BJ (cell line): ENCODE measurements at regions not wholly inside any gene's neighbourhood (a gene's known extent, or its start where the extent isn't known, plus 50 kb on each side); places are given as distances from the start of the nearest gene placed in this dataset.
"Not testable (repeated sequence)": the region's sequence is repeated elsewhere in the genome, so short reads cannot be mapped to it uniquely, and the experiment has no call there.

Source experiments
- CTCF ChIA-PET: fragments of 350-600 bp; formaldehyde crosslinking; extraction: SDS; loops from one replicate; lab custom pipeline; 2021; ENCODE audit warnings: antibody characterized with exemption, inconsistent platforms; lab: Yijun Ruan, JAX
- POLR2A ChIA-PET: fragments of 300-600 bp; sonication (Branson Sonifier 250); formaldehyde crosslinking; extraction: SDS; loops from one replicate; lab custom pipeline; 2021; ENCODE audit warnings: antibody characterized with exemption; lab: Charles Lee
- DNase-seq: peaks from one replicate; pipeline ENCODE4 v3.0.0-alpha.2; 2011; ENCODE audit warnings: low read depth
- H3K27me3 ChIP-seq: 2 replicates; pipeline ENCODE4 v1.6.0; 2011; ENCODE audit warnings: low read length; ENCODE audit not compliant: control insufficient read depth, insufficient read depth
- H3K36me3 ChIP-seq: 2 replicates; pipeline ENCODE4 v1.5.1; 2011; ENCODE audit warnings: low read length; ENCODE audit not compliant: control insufficient read depth, insufficient read depth
- H3K4me3 ChIP-seq: 2 replicates; pipeline ENCODE4 v1.5.1; 2011; ENCODE audit warnings: low read depth, mild to moderate bottlenecking, control low read depth, low read length
- TF ChIP-seq, protein P1 (sequence below): IDR thresholded peaks from 2 replicates; pipeline ENCODE4 v1.5.1; 2011; ENCODE audit warnings: low read depth, mild to moderate bottlenecking, control low read depth, inconsistent platforms, low read length, moderate library complexity; ENCODE audit not compliant: insufficient read depth

DNA sequence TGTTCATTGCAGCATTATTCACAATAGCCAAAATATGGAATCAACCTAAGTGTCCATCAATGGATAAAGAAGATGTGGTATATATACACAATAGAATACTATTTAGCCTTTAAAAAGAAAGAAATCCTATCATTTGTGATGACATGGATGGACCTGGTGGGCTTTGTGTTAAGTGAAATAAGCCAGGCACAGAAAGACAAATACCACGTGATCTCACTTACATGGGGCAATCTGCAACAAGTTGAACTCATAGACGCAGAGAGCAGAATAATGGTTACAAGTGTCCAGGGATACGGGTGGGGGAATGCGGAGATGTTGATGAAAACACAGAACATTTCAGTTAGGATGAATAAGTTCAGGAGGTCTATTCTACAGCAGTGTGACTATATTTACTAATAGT, 66.4 kb upstream of the ALDH1B1 start:
- Histone ChIP-seq H3K27me3 (peaks cover 9% of the 10 kb centered on the region), H3K4me3 (no peak overlapping the region), H3K36me3 (no peaks in the 10 kb centered on the region)
- TF ChIP-seq, protein P1, sequence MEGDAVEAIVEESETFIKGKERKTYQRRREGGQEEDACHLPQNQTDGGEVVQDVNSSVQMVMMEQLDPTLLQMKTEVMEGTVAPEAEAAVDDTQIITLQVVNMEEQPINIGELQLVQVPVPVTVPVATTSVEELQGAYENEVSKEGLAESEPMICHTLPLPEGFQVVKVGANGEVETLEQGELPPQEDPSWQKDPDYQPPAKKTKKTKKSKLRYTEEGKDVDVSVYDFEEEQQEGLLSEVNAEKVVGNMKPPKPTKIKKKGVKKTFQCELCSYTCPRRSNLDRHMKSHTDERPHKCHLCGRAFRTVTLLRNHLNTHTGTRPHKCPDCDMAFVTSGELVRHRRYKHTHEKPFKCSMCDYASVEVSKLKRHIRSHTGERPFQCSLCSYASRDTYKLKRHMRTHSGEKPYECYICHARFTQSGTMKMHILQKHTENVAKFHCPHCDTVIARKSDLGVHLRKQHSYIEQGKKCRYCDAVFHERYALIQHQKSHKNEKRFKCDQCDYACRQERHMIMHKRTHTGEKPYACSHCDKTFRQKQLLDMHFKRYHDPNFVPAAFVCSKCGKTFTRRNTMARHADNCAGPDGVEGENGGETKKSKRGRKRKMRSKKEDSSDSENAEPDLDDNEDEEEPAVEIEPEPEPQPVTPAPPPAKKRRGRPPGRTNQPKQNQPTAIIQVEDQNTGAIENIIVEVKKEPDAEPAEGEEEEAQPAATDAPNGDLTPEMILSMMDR = no peak
- no peak for DNase-seq
- ChIA-PET POLR2A (no interaction called here), CTCF (interaction anchor here (1.1 kb wide), 1 partner anchor 13 kb away, joined by 4 read pairs; no protein-coding TSS in a partner anchor)

DNA sequence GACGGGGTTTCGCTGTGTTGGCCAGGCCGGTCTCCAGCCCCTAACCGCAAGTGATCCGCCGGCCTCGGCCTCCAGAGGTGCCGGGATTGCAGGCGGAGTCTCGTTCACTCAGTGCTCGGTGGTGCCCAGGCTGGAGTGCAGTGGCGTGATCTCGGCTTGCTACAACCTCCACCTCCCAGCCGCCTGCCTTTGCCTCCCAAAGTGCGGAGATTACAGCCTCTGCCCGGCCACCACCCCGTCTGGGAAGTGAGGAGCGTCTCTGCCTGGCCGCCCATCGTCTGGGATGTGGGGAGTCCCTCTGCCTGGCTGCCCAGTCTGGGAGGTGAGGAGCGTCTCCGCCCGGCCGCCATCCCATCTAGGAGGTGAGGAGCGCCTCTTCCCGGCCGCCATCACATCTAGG, 68.3 kb upstream of the ALDH1B1 start:
- H3K27me3 ChIP-seq, CTCF ChIA-PET, H3K4me3 ChIP-seq, H3K36me3 ChIP-seq, DNase-seq, POLR2A ChIA-PET: not testable (repeated sequence)

DNA sequence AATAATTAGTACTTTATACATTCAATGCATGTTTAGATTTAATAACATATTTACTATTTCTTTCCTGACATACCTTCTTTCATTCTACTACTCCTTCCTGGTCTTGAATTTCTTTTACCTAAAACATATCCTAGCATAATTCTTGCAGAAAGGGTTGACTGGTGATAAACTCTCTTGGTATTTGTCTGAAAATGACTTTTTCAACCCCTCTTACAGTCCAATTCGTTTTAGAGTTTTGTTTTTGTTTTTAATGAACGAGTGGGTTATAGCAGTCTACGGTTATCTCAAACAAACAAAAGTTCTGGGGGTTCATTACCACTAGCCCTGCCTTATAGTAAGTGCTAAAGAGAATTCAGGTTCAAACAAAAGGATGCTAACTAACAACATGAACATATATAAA, 69.6 kb upstream of the ALDH1B1 start:
- TF ChIP-seq, protein P1 = no peak
- Histone ChIP-seq H3K4me3 (no peak overlapping the region), H3K27me3 (peaks cover 2% of the 10 kb centered on the region; the same call in 1 of the 2 replicates), H3K36me3 (no peaks in the 10 kb centered on the region)
- DNase-seq = no peak
- ChIA-PET POLR2A (no interaction called here), CTCF (no interaction called here)

DNA sequence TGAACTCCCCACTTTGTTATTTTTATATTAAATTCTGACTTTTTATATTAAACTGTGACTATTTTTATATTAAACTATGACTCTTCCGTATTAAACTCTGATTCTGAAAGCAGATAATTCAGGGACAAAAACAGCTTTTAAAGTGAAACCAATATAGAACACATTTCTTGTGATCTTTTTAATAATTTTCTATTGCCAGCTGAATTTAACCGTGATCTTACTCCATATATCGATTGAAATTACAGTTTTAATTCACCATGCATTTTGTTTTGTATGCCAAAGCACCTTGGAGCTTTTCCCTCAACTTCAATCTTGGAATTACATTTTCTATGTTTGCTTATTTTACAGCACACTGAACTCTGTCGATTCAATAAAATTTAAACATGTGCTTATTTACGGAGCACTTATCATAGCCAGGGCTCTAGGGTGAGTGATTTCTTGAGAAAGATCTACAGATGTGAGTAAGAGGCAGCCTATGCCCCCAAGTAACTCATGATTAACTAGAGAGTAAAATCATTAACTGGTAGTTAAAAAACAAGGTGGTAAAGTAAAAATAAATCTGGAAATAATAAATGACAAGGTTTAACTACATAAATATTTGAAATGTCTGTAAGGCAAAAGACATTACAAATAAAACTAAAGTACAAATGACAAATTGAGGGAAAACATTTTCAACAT, 72.9 kb upstream of the ALDH1B1 start:
- CTCF ChIA-PET = interaction anchor here (0.8 to 0.9 kb wide), 2 partner anchors 9 to 33 kb away, joined by 3 read pairs; no protein-coding TSS in a partner anchor
- no peak for DNase-seq
- no peak overlapping the region for H3K4me3 ChIP-seq
- POLR2A ChIA-PET = no interaction called here
- H3K27me3 ChIP-seq = peaks cover 6% of the 10 kb centered on the region
- TF ChIP-seq, protein P1 = no peak
- H3K36me3 ChIP-seq = no peaks in the 10 kb centered on the region

DNA sequence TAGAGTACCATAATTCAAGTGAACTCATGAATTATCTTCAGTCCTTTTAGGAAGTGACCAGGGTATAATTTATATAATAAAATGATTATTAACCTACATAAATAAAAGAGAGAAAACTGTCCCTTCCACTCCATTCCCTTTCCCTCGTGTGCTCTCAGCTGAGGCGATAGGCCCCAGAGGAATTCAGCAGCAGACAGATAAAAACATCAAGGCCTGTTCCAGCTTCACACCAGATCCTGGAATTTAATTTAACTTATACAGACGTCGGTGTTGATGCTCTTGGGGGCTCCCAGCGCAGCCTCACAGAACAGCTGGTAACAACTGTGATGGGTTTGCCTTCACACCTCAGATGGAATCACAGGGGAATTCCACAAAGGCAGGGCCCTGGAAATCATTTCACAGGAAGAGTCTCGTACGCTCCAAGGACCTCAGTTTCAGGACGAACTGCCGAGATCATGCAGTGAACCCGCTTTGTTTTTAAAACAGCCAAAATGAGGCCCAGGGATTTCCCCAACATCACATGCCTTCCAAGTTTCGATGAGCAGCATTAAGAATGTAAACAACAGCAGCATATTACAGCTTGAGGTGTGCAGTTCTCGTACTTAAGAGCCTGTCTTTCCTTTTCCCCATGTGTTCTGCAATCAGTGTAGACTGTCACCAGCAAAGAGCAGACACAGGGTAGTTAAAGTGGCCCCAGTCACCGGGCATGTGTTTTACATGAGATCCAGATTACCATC, 73.6 kb upstream of the ALDH1B1 start:
- TF ChIP-seq, protein P1 = no peak
- DNase-seq = no peak
- H3K27me3 ChIP-seq = peaks cover 7% of the 10 kb centered on the region
- POLR2A ChIA-PET = no interaction called here
- H3K4me3 ChIP-seq = no peak overlapping the region
- no peaks in the 10 kb centered on the region for H3K36me3 ChIP-seq
- CTCF ChIA-PET = no interaction called here
